HCT116 (cell line): ENCODE measurements at regions not wholly inside any gene's neighbourhood (a gene's known extent, or its start where the extent isn't known, plus 50 kb on each side); places are given as distances from the start of the nearest gene placed in this dataset.

Experiments used
- CEBPB ChIP-seq: IDR thresholded peaks from 2 replicates; pipeline ENCODE4 v1.6.1; 2012; ENCODE audit warnings: low read depth
- EGR1 ChIP-seq: IDR thresholded peaks from 2 replicates; pipeline ENCODE4 v1.6.1; 2012; ENCODE audit warnings: low read depth
- EZH2 ChIP-seq: fragments of 200-600 bp; sonication (generic); IDR thresholded peaks from 2 replicates; pipeline ENCODE4 v1.6.1; 2017; ENCODE audit warnings: antibody characterized with exemption, mixed run types
- EZH2phosphoT487 ChIP-seq: fragments of 200-600 bp; IDR thresholded peaks from 2 replicates; pipeline ENCODE4 v1.6.1; 2018; ENCODE audit warnings: antibody characterized with exemption, borderline replicate concordance
- POLR2A ChIP-seq: IDR thresholded peaks from 2 replicates; pipeline ENCODE4 v1.7.0; 2011; ENCODE audit warnings: borderline replicate concordance; ENCODE audit not compliant: insufficient read depth, insufficient read length; ENCODE audit errors: extremely low read depth
- POLR2AphosphoS5 ChIP-seq: IDR thresholded peaks from 2 replicates; pipeline ENCODE4 v1.6.1; 2011; ENCODE audit warnings: mild to moderate bottlenecking, low read depth, low read length, moderate library complexity
- SRF ChIP-seq: IDR thresholded peaks from 2 replicates; pipeline ENCODE4 v1.6.1; 2012; ENCODE audit warnings: low read depth
- YY1 ChIP-seq: IDR thresholded peaks from 2 replicates; pipeline ENCODE4 v1.6.1; 2011; ENCODE audit warnings: low read length, low read depth, moderate library complexity, mild to moderate bottlenecking; ENCODE audit not compliant: insufficient replicate concordance; ENCODE audit errors: extremely low read depth
- ZFX ChIP-seq: fragments of 450-650 bp; IDR thresholded peaks from 2 replicates; pipeline ENCODE4 v1.6.1; 2017
- ZNF274 ChIP-seq: fragments of 200-500 bp; sonication (Bioruptor generic); IDR thresholded peaks from 2 replicates; pipeline ENCODE4 v1.6.1; 2014; ENCODE audit warnings: mild to moderate bottlenecking, low read depth, low read length, inconsistent platforms
- TF ChIP-seq, protein P1 (sequence below), 3 experiments: fragments of 200-600 bp in 1 of 3; sonication (generic) in 1 of 3; IDR thresholded peaks in 2 of 3; conservative IDR thresholded peaks in 1 of 3; 2 replicates each; pipeline ENCODE4 v1.5.1; 2012 to 2017; ENCODE audit warnings: low read depth in 2 of 3, low read length in 2 of 3, antibody characterized with exemption in 1 of 3, borderline replicate concordance in 1 of 3, control low read depth in 1 of 3, mild to moderate bottlenecking in 1 of 3, mixed read lengths in 1 of 3, mixed run types in 1 of 3, moderate library complexity in 1 of 3; ENCODE audit not compliant: insufficient read depth in 1 of 3
- TF ChIP-seq, protein P2 (sequence below): IDR thresholded peaks from 2 replicates; pipeline ENCODE4 v1.6.1; 2012; ENCODE audit warnings: low read depth
- TF ChIP-seq, protein P3 (sequence below): IDR thresholded peaks from 2 replicates; pipeline ENCODE4 v1.6.1; 2012
- TF ChIP-seq, protein P4 (sequence below): IDR thresholded peaks from 2 replicates; pipeline ENCODE4 v1.6.1; 2011; ENCODE audit warnings: mild to moderate bottlenecking, low read length, moderate library complexity; ENCODE audit not compliant: insufficient replicate concordance; ENCODE audit errors: extremely low read depth

DNA sequence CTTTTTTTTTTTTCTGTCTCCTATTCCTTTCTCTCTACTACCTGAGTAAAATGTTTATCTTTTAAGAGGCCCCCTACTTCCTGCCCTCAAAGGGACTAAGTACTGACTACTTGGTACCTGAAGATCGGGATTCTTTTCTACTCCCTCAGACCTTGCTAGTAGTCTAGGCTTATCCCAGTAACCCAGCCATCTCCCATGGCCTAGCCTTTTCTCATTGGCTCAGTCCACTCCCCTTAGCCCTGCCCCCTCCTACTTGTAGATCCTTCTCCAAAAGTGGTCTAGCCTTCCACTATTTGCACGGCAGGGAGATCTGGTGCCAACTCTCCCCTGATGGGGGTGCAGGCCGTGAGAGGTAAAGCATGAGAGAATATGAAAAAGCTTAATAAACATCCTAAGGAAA, 133.7 kb downstream of the RCN1 start:
- TF ChIP-seq POLR2AphosphoS5 = no peak
- TF ChIP-seq, protein P1, sequence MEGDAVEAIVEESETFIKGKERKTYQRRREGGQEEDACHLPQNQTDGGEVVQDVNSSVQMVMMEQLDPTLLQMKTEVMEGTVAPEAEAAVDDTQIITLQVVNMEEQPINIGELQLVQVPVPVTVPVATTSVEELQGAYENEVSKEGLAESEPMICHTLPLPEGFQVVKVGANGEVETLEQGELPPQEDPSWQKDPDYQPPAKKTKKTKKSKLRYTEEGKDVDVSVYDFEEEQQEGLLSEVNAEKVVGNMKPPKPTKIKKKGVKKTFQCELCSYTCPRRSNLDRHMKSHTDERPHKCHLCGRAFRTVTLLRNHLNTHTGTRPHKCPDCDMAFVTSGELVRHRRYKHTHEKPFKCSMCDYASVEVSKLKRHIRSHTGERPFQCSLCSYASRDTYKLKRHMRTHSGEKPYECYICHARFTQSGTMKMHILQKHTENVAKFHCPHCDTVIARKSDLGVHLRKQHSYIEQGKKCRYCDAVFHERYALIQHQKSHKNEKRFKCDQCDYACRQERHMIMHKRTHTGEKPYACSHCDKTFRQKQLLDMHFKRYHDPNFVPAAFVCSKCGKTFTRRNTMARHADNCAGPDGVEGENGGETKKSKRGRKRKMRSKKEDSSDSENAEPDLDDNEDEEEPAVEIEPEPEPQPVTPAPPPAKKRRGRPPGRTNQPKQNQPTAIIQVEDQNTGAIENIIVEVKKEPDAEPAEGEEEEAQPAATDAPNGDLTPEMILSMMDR (IDR thresholded peaks at IDR 0.05 in 2 of 3, conservative IDR thresholded peaks at IDR 0.05 in 1 of 3; ENCODE audit: borderline replicate concordance in 1 of 3, insufficient read depth in 1 of 3, low read depth in 2 of 3, low read length in 2 of 3) = no peak
- TF ChIP-seq EZH2phosphoT487 = no peak
- TF ChIP-seq, protein P2, sequence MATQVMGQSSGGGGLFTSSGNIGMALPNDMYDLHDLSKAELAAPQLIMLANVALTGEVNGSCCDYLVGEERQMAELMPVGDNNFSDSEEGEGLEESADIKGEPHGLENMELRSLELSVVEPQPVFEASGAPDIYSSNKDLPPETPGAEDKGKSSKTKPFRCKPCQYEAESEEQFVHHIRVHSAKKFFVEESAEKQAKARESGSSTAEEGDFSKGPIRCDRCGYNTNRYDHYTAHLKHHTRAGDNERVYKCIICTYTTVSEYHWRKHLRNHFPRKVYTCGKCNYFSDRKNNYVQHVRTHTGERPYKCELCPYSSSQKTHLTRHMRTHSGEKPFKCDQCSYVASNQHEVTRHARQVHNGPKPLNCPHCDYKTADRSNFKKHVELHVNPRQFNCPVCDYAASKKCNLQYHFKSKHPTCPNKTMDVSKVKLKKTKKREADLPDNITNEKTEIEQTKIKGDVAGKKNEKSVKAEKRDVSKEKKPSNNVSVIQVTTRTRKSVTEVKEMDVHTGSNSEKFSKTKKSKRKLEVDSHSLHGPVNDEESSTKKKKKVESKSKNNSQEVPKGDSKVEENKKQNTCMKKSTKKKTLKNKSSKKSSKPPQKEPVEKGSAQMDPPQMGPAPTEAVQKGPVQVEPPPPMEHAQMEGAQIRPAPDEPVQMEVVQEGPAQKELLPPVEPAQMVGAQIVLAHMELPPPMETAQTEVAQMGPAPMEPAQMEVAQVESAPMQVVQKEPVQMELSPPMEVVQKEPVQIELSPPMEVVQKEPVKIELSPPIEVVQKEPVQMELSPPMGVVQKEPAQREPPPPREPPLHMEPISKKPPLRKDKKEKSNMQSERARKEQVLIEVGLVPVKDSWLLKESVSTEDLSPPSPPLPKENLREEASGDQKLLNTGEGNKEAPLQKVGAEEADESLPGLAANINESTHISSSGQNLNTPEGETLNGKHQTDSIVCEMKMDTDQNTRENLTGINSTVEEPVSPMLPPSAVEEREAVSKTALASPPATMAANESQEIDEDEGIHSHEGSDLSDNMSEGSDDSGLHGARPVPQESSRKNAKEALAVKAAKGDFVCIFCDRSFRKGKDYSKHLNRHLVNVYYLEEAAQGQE = no peak
- TF ChIP-seq POLR2A = no peak
- TF ChIP-seq, protein P3, sequence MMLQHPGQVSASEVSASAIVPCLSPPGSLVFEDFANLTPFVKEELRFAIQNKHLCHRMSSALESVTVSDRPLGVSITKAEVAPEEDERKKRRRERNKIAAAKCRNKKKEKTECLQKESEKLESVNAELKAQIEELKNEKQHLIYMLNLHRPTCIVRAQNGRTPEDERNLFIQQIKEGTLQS = no peak
- no peak for TF ChIP-seq SRF
- no peak for TF ChIP-seq EGR1
- no peak for TF ChIP-seq ZFX
- TF ChIP-seq ZNF274 = no peak
- TF ChIP-seq CEBPB = no peak
- TF ChIP-seq EZH2 = no peak
- TF ChIP-seq YY1 = no peak
- TF ChIP-seq, protein P4, sequence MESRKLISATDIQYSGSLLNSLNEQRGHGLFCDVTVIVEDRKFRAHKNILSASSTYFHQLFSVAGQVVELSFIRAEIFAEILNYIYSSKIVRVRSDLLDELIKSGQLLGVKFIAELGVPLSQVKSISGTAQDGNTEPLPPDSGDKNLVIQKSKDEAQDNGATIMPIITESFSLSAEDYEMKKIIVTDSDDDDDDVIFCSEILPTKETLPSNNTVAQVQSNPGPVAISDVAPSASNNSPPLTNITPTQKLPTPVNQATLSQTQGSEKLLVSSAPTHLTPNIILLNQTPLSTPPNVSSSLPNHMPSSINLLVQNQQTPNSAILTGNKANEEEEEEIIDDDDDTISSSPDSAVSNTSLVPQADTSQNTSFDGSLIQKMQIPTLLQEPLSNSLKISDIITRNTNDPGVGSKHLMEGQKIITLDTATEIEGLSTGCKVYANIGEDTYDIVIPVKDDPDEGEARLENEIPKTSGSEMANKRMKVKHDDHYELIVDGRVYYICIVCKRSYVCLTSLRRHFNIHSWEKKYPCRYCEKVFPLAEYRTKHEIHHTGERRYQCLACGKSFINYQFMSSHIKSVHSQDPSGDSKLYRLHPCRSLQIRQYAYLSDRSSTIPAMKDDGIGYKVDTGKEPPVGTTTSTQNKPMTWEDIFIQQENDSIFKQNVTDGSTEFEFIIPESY = no peak
